GM21381 (cell line): ENCODE measurements at regions not wholly inside any gene's neighbourhood (a gene's known extent, or its start where the extent isn't known, plus 50 kb on each side); places are given as distances from the start of the nearest gene placed in this dataset.
"Not testable (repeated sequence)": the region's sequence is repeated elsewhere in the genome, so short reads cannot be mapped to it uniquely, and the experiment has no call there.

Experiments
- ATAC-seq: cut with Tn5 transposase; IDR thresholded peaks from one replicate; pipeline ENCODE4 v1.9.1; 2021; ENCODE audit warnings: mild to moderate bottlenecking, moderate library complexity; ENCODE audit not compliant: unreplicated experiment

DNA sequence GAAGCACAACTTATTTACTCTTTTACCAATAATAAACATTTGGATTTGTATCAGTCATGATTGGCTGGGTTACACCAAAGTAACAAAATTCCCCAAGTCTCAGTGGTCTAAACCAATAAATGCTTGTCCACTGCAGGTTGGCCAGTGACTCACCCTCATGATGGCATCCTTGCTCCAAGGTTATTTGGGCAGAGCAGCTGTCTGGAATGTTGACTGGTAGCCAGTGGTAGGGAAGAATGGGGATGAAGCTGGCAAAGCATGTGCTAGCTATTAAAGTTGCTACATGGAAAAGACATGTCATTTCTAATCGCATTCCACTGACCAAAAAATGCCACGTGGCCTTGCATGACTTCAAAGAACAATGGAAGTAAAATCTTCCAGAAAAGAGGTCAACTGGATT is 1168.7 kb upstream of the CELF2 start:
- no peak for ATAC-seq

DNA sequence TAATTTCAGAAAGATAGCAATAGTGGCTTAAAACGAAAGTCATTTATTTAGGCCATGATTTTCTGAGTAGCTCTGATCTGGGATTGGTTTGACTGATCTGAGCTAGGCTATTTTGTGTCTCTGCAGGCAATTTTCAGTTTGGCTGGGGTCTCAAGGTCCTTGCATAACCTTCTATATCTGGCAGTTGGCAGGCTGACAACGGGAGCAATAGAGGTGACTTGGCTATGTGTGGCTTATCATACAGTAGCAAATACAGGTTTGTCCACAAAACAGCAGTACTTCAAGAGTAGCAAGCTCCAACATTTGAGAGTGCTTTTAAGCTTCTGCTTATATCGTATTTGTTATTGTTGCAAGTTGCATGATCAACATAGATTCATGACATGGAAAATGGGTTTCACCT is 1167.3 kb upstream of the CELF2 start:
- no peak for ATAC-seq

DNA sequence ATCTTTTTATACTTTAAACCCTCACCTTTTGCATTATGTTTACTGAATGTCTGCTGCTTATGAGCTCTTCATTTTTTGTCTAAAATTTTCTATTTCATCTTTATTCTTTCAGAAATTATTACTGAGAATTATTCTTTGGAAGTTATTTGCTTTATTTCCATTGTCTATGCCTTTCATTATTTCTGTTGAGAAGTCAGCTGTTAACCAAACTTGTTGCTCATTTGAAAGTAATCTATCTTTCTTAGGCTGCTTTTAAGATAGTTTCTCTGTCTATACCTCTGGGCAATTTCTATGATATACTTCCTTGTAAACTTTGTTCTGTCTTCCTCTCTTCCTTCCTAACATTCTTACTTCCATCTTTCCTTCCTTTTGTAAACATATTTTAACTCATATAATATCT is 1165.9 kb upstream of the CELF2 start:
- no peak for ATAC-seq

DNA sequence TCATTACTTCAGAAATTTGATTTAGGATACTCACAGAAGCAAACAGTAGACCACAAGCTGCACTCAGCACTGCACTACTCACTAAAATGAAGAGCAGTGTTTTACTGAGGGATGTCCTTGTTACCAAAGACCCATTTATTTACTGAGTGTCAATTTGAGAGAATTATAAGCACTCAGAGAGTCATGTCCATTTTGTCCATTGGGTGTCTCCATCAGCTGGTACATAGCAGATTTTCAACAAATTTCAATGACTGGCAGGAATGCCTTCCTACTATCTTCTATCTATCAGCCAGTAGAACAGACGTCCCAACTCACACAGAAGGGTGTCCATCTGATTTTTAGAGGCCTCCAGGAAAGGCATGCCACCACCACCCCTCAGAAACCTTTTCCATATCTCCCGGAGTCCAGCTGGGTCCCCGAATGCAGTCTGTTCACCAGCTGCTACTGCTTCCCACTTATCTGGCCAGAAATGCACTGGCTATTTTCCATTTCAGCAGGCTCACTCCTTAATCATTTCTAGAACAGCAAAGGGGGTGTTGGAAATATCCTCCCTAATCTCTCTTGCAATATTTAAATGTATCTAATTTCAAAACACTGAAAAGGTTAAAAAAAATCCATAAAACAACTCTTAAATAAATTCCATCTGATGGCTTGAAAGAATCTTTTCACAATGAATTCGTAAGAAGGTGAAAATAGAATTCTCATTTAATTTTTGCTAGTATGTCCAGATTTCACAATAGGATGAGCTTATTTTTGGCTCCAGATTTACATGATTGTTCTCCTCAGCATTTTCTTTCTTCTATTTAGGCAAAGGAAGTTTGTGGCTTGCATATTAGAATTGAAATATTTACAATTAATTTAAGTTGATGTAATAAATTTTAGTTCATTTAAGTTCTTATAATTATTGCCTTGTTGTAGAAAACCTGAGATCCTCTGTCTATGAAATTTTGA is 1164.0 kb upstream of the CELF2 start:
- no peak for ATAC-seq

DNA sequence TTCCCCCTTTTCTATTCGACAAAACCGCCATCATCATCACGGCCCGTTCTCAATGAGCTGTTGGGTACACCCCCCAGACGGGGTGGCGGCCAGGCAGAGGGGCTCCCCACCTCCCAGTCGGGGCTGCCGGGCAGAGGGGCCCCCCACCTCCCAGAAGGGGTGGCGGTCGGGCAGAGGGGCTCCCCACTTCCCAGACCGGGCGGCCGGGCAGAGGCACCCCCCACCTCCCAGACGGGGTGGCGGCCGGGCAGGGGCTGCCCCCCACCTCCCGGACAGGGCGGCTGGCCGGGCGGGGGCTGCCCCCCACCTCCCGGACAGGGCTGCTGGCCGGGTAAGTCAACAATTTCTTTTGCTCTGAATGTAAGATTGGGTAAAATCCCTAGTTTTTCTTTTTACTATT is 1162.2 kb upstream of the CELF2 start:
- ATAC-seq: not testable (repeated sequence)

DNA sequence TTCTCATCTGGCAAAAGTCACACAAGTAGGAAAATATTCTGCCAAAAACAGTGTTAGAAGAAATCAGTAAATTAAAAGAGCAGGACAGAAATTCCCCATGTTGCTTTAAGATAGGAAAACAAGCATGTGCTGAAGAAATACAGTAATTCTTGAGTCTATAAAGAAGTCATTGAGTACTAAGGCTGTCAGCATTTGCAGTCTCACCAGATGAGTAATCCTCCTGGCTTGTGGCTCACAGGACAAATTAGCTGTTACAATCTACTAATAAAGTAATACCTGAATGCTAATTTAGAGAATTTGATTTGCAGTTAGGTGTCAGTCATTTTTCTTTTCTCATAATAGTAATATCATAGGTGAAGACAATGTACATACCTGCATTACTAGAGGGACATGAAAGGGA is 1158.9 kb upstream of the CELF2 start:
- ATAC-seq: no peak

DNA sequence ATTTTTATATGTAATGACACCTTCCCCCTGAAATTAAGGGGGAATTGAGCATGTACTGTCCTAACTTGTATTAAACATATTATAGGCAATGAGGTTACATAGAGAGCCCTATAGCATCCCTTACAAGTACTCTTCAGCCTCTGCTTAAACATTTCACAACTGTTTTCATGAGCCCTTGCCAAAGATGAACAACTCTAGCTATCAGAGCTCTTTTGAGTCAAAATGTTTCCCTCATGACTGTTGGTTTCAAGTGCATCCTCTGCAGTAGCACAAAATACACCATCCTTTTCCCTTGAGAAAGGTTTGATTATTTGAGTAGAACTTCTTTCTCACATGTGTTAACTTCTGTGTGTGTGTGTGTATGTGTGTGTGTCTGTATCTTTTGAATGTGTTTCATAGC is 1157.6 kb upstream of the CELF2 start:
- no peak for ATAC-seq

DNA sequence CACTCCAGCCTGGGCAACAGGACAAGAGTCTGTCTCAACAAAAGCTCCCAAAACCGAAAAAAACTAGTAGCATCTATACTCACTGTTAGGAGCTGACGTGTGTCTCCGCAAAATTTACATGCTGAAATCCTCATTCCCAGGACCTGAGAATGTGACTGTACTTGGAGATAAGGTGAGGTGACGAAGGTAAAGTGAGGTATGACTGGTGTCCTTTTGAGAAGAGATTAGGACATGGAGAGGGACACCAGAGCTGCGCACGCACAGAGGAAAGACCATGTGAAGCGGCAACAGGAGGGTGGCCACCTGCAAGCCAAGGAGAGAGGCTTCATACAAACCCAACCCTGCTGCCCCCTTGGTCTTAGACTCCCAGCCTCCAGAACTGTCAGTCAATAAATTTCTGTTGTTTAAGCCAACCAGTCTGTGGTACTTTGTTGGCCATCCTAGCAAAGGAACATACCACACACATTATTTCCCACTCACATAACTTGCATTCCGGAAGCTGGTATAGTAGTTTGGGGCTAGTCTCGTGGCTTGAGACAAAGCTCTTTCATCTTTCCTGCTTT is 1154.0 kb upstream of the CELF2 start:
- no peak for ATAC-seq

DNA sequence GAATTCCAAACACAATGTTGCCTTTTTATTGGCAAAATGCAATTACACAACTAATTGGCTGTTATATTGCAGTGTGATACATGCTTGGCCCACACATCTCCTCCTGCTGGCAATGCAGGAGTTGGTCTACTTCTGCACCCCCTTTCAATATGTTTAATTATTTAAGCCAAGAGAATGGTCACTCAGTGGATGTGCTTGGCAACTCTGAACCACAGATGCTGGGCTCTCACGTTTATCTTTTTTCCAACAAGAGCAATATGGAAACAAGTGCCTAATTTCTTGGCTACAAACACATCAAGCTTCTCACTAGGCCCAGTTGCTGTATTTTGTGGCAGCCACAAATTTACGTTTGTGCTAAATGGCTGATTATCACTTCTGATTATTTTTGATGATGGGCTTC is 1149.2 kb upstream of the CELF2 start:
- ATAC-seq: no peak

DNA sequence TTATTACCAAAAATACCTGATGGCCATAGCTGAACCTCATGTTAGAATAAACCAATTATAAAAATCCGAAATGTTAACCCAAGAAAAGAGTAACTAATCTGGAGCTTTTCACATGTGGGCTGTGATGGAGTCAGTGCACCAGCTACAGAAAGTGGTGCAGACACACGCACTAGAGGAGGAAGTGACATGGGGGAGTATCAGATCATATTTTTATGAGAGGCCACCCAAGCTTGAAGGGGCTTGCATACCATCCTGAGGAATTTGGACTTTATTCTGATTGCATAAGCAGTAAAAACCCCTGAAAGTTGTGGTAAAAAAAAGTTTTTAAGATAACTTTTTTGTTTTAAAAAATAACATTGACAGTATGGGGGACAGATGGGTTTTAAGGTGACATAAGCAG is 1148.5 kb upstream of the CELF2 start:
- ATAC-seq: no peak

DNA sequence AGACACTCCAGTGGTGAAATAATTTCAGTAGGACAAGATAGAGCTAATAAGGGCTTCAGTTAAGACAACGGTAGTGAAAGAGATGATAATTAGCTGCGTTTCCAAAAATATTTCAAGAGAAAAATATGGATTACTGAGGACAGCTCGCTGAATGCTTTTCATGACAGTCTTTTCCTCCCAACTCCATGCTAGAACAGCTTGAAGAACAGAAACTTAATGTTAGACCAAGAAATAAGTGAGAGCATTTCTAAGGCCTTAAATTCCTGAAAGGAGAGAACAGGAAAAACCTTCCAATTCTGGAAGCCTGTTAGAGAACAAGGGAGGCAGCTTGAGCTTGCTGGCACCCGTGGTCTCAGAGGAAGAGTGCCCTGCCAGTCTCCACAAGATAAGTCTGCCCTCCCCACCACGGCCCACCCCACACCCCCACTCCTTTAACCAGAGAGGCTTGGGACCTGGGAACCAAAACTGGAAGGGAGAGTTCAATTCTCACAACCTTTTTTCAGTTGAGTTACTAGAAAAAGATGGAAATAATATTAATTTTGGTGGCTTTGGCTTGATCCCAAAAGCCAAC is 1148.0 kb upstream of the CELF2 start:
- no peak for ATAC-seq

DNA sequence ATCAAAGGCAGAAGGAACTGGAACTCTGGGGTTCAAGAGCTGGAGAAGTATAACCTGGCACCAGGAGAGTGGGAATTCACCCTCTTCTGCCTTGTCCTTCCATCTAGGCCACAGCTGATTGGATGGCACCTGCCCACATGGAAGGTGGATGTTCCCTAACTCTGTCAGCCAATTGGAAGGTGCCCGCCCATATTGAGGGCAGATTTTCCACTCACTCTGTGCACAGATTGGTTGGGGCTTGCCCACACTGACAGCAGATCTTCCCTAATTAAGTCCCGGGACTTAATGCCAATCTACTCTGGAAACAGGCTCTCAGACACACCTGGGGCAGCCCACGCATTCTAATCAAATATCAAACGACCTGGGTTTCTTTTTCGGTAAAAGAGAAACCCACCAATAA is 1142.3 kb upstream of the CELF2 start:
- ATAC-seq: no peak

DNA sequence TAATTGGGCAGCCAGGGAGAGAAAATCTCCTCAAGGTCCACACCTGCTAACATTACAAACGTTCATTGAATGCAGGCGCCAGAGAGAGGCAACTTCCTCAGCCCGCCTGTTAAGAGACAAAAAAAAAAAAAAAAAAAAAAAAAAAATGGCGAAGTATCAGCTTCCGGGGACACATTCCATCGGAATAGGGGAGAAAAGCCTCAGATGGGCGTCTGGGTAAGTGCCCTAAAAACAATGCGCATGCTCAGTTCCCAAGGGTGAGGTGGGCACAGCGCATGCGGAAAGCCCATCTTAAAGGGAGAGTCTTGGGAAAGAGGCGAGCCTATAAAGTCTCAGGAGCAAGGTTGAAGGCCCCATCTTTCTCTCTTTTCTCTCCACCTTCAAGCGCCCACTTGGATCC is 1139.7 kb upstream of the CELF2 start:
- ATAC-seq: no peak

DNA sequence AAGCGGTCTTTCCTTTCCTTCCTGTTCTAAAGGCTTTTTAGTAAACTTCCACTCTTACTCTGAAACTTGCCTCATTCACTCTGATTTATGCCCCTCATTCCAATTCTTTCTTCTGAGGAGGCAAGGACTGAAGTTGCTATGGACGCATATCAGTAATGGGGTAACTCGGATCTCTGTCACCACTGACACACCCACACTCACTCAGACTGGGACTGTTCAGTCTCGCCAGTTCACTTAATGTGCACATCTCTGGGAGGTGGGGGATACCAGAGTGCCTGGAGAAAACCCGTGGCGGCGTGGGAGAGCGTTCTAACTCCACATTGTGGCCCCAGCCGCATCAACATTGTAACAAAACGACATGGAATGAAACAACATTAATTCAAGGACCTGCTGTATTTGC is 1139.3 kb upstream of the CELF2 start:
- ATAC-seq: no peak

DNA sequence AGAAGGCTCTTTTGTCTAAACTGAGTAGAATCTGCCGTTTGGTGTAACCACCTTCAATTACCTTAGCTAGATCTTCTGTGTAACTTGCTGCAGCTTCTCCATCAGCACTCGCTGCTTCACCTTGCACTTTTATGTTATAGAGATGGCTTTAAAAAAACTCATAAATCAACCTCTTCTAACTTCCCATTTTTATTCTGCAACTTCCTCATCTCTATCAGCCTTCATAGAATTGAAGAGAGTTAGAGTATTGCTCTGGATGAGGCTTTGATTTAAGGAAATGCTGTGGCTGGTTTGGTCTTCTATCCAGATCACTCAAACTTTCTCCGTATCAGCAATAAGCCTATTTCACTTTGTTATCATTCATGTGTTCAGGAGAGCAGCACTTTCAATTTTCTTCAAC is 1131.9 kb upstream of the CELF2 start:
- no peak for ATAC-seq

DNA sequence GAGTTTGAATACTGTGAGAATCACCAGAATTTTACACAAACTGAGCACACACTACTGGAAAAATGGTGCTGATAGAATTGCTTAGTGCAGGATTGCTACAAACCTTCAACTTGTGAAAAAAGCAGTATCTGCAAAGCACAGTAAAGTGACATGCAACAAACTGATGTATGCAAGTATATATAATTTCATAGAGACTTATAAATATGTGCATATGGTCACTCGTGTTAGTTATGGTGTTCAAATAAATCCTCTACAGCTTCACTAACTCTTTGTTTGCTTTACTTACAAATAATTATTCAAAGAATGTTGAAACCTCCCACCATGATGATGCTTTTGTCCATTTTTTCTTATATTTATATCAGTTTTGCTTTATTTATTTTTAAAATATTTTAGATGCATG is 1130.9 kb upstream of the CELF2 start:
- ATAC-seq: no peak

DNA sequence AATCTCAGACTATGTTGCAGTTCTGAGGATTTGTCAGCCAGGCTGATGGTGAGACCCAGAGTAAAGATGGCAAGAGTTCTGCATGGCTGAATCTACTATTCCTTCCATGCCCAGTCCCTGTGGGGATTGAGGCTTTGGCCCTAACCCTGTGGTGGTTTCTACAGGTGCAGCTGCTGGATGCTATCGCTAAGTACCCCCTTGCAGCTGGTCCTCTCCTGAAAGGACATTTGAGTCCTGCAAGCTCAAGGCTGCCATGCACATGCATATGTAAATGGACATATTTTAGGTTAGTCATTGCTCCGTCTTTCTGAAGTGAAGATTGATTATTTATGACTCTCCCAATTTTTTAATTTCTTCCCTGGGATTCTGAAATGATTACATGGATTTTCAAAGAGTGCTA is 1122.2 kb upstream of the CELF2 start:
- no peak for ATAC-seq

DNA sequence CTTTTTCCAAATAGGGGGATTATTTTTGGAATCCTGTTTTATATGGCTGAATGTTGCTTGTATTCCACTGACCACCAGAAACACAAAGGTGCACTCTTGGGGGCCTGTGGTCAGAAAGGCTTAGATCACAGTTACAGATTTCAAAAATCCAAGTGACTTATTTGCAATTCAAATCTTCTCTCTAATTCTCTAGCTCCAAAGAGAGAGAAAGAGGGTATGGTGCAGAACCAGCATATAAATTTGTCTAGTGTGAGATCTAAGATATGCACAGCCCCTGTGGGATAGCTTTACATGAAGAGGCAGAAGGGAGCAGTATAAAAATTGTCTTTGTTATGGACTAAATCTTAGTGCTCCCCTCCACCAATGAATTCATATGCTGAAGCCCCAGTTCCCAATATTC is 1121.7 kb upstream of the CELF2 start:
- no peak for ATAC-seq

DNA sequence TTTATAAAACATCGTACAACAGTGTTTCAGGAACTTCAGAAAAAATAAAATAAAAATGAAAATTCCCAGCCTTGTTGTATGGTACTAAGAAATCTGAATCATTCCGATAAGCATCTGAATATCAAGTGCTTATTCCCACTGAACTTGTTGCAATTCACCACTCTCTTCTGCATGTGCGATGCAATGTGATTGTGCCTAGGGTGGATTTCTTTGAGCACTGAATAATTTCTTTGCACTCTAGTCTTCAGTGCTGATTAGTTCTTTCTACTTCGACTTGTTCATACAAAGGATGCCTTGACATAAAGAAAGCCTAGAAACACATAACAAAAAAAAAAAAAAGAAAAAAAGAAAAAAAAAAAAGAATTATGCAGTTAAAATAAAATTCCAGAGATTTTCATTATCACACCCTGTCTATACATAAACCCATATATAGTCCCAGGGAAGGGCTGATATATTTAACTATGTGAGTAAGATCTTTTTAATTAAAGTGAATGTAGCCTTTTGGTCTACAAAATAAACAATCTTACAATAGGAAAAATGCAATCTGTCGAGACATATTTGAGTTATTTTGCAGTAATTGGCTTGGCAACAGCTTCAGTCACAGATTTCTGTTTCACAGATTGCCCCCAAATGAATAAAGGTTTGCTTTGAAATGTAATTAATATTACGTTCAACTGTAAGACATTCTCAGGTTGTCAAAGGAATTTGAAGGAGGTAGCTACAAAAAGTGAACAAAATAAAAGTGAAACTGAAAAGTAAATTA is 1118.9 kb upstream of the CELF2 start:
- no peak for ATAC-seq

DNA sequence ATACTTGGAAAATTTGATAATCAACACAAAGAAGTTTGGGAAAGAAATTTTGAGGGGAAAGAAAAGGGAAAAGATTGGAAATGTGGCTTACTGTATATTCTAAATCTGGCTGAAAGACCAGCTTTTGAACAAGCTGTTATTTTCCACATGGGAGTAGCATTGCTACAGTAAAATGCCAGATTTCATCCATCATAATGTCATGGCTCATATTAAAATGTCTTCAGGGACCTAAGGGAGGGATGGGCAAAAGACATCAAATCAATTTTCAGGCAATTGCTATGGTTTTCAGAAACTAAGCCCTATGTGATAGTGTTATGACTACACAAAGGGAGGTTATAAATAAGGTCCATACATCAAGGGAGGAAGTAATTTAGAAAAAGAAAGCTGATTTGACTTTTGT is 1116.9 kb upstream of the CELF2 start:
- no peak for ATAC-seq

DNA sequence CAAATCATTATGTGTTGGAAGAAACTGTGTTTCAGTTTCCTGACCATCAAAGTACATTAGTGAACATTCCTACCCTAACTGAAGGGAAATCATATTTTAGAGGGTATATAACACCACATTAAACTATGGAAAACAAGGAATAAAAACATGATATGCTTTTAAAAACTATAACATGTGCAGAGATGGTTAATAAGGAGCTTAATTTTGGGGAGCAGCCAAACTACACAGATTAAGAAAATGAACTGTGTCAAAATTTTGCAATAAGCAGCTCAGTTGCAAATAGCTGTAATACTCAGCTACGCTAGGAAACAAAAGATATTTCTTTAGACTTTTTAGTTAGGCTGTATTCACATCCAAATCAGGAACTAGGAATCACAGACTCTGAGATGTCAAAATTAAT is 1115.7 kb upstream of the CELF2 start:
- ATAC-seq: no peak

DNA sequence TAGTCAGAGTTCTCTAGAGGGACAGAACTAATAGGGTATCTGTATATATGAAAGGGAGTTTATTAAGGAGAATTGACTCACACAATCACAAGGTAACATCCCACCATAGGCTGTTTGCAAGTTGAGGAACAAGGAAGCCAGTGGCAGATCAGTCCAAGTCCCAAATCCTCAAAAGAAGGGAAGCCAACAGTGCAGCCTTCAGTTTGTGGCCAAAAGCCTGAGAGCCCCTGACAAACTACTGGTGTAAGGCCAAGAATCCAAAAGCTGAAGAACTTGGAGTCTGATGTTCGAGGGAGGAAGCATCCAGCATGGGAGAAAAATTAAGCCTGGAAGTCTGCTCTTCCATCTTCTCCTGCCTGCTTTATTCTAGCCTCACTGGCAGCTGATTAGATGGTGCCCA is 1107.2 kb upstream of the CELF2 start:
- no peak for ATAC-seq
